H1 (cell line): ENCODE measurements at regions not wholly inside any gene's neighbourhood (a gene's known extent, or its start where the extent isn't known, plus 50 kb on each side); places are given as distances from the start of the nearest gene placed in this dataset.

ENCODE experiments used
- CTCF ChIA-PET: fragments of 300-600 bp; sonication (Branson Sonifier 250); formaldehyde crosslinking; loops from one replicate; lab custom pipeline; 2021; ENCODE audit not compliant: partially characterized antibody; lab: Charles Lee
- POLR2A ChIA-PET: fragments of 300-600 bp; sonication (Branson Sonifier 250); formaldehyde crosslinking; loops from one replicate; lab custom pipeline; 2021; ENCODE audit warnings: inconsistent platforms; ENCODE audit not compliant: partially characterized antibody; lab: Charles Lee
- DNase-seq, 2 experiments: peaks; one replicate each; pipeline versions ENCODE4 v3.0.0 to v3.0.0-alpha.2; 2010 to 2022; ENCODE audit warnings: low spot score in 2 of 2, low read depth in 1 of 2, mixed read lengths in 1 of 2
- FAIRE-seq: peaks from 2 replicates; lab custom pipeline; 2011; peaks lifted over from hg19 to GRCh38; lab: Jason Lieb, UNC
- H2AFZ ChIP-seq: 2 replicates; pipeline ENCODE4 v1.8.1; 2012; ENCODE audit warnings: low read length, inconsistent platforms
- H2AK5ac ChIP-seq: 2 replicates; pipeline ENCODE4 v1.6.1; 2013; ENCODE audit warnings: low read depth, low read length
- H2BK120ac ChIP-seq: replicated peaks from 2 replicates; pipeline ENCODE3; 2013; ENCODE audit warnings: low read depth, low read length, inconsistent platforms
- H2BK12ac ChIP-seq: 2 replicates; pipeline ENCODE4 v1.6.1; 2013; ENCODE audit warnings: low read depth, low read length
- H2BK15ac ChIP-seq: 2 replicates; pipeline ENCODE4 v1.6.1; 2013; ENCODE audit warnings: low read length
- H2BK20ac ChIP-seq: 2 replicates; pipeline ENCODE4 v1.6.1; 2013; ENCODE audit warnings: low read length
- H2BK5ac ChIP-seq: 2 replicates; pipeline ENCODE4 v1.6.1; 2013; ENCODE audit warnings: low read depth, low read length
- H3K14ac ChIP-seq: 2 replicates; pipeline ENCODE4 v1.6.1; 2013; ENCODE audit warnings: inconsistent platforms; ENCODE audit not compliant: insufficient read length
- H3K18ac ChIP-seq: 2 replicates; pipeline ENCODE4 v1.6.1; 2013; ENCODE audit warnings: low read length; ENCODE audit errors: extremely low read depth
- H3K23ac ChIP-seq: 2 replicates; pipeline ENCODE4 v1.6.1; 2013; ENCODE audit warnings: inconsistent platforms; ENCODE audit not compliant: insufficient read length
- H3K23me2 ChIP-seq: 2 replicates; pipeline ENCODE4 v1.6.1; 2013; ENCODE audit warnings: low read depth, low read length
- H3K27ac ChIP-seq: 2 replicates; pipeline ENCODE4 v1.6.1; 2011; ENCODE audit warnings: low read depth, low read length, inconsistent platforms
- H3K27me3 ChIP-seq, 4 experiments: replicated peaks in 1 of 4; 1 replicate in 1 of 4; 2 replicates in 3 of 4; pipeline versions ENCODE4 v1.6.1 to v1.8.1; 2011 to 2013; ENCODE audit warnings: low read length in 3 of 4, mild to moderate bottlenecking in 3 of 4, inconsistent platforms in 2 of 4, mixed read lengths in 2 of 4, moderate library complexity in 1 of 4; ENCODE audit not compliant: control insufficient read depth in 3 of 4, insufficient read depth in 3 of 4; ENCODE audit errors: extremely low read depth in 1 of 4
- H3K36me3 ChIP-seq, 4 experiments: 2 replicates each; pipeline versions ENCODE4 v1.6.1 to v1.8.1; 2011 to 2013; ENCODE audit warnings: mild to moderate bottlenecking in 4 of 4, low read length in 3 of 4, moderate library complexity in 2 of 4, control low read depth in 1 of 4, inconsistent platforms in 1 of 4; ENCODE audit not compliant: insufficient read depth in 4 of 4, control insufficient read depth in 2 of 4
- H3K4ac ChIP-seq: replicated peaks from 2 replicates; pipeline ENCODE3; 2013; ENCODE audit warnings: low read length, low read depth, mixed read lengths, inconsistent platforms; ENCODE audit not compliant: insufficient read length
- H3K4me1 ChIP-seq, 4 experiments: replicated peaks in 1 of 4; 1 replicate in 1 of 4; 2 replicates in 3 of 4; pipeline versions ENCODE4 v1.6.1 to v1.8.1; 2011 to 2013; ENCODE audit warnings: low read length in 3 of 4, inconsistent platforms in 2 of 4, mixed read lengths in 1 of 4; ENCODE audit not compliant: insufficient read depth in 4 of 4, control insufficient read depth in 3 of 4
- H3K4me2 ChIP-seq, 2 experiments: 2 replicates each; pipeline versions ENCODE4 v1.6.1 to v1.8.1; 2011 to 2013; ENCODE audit warnings: low read depth in 2 of 2, low read length in 2 of 2, control low read depth in 1 of 2, inconsistent platforms in 1 of 2, mild to moderate bottlenecking in 1 of 2; ENCODE audit not compliant: insufficient read depth in 1 of 2
- H3K4me3 ChIP-seq, 4 experiments: fragments of 200-600, 300-600 bp in 1 of 4; sonication (generic), shearing (Covaris generic), sonication (Bioruptor Twin) in 1 of 4; 2 replicates each; pipeline versions ENCODE4 v1.5.1 to v1.8.1; 2011 to 2016; ENCODE audit warnings: low read length in 4 of 4, low read depth in 3 of 4, control low read depth in 2 of 4, inconsistent platforms in 2 of 4, mild to moderate bottlenecking in 2 of 4, mixed read lengths in 1 of 4, moderate library complexity in 1 of 4; ENCODE audit not compliant: insufficient read depth in 2 of 4; ENCODE audit errors: extremely low read depth in 1 of 4
- H3K56ac ChIP-seq: replicated peaks from 2 replicates; pipeline ENCODE3; 2013; ENCODE audit warnings: low read depth, mild to moderate bottlenecking, mixed read lengths, low read length, inconsistent platforms; ENCODE audit not compliant: insufficient read length
- H3K79me1 ChIP-seq: 2 replicates; pipeline ENCODE4 v1.6.1; 2013; ENCODE audit warnings: low read depth, low read length, control low read depth
- H3K79me2 ChIP-seq, 2 experiments: 2 replicates each; pipeline versions ENCODE4 v1.6.1 to v1.8.1; 2012 to 2013; ENCODE audit warnings: low read length in 2 of 2, mild to moderate bottlenecking in 2 of 2, inconsistent platforms in 1 of 2; ENCODE audit not compliant: insufficient read depth in 2 of 2, control insufficient read depth in 1 of 2
- H3K9ac ChIP-seq, 4 experiments: replicated peaks in 1 of 4; 1 replicate in 1 of 4; 2 replicates in 3 of 4; pipeline versions ENCODE4 v1.6.1 to v1.8.1; 2011 to 2013; ENCODE audit warnings: low read depth in 3 of 4, low read length in 3 of 4, control low read depth in 2 of 4, mild to moderate bottlenecking in 2 of 4, moderate library complexity in 2 of 4, inconsistent platforms in 1 of 4; ENCODE audit errors: extremely low read depth in 1 of 4
- H3K9me3 ChIP-seq, 2 experiments: 2 replicates each; pipeline versions ENCODE4 v1.6.1 to v1.8.1; 2012 to 2013; ENCODE audit warnings: mild to moderate bottlenecking in 2 of 2, moderate library complexity in 2 of 2, control low read depth in 1 of 2, inconsistent platforms in 1 of 2, low read depth in 1 of 2, low read length in 1 of 2, mixed read lengths in 1 of 2; ENCODE audit not compliant: insufficient read depth in 2 of 2
- H4K20me1 ChIP-seq, 2 experiments: replicated peaks in 1 of 2; 2 replicates each; pipeline versions ENCODE3 to v1.8.1; 2011 to 2013; ENCODE audit warnings: inconsistent platforms in 2 of 2, low read length in 2 of 2, mild to moderate bottlenecking in 1 of 2; ENCODE audit not compliant: insufficient read depth in 2 of 2, control insufficient read depth in 1 of 2
- H4K5ac ChIP-seq: 2 replicates; pipeline ENCODE4 v1.6.1; 2013; ENCODE audit warnings: low read length, low read depth, mixed read lengths, inconsistent platforms; ENCODE audit not compliant: insufficient read length
- H4K8ac ChIP-seq: 2 replicates; pipeline ENCODE4 v1.8.0; 2013; ENCODE audit warnings: mild to moderate bottlenecking, moderate library complexity, low read length, inconsistent platforms; ENCODE audit not compliant: insufficient read depth; ENCODE audit errors: extremely low read depth
- H4K91ac ChIP-seq: replicated peaks from 2 replicates; pipeline ENCODE3; 2013; ENCODE audit warnings: low read length, mixed read lengths, inconsistent platforms; ENCODE audit not compliant: insufficient read length
- CHD1 ChIP-seq: IDR thresholded peaks from 2 replicates; pipeline ENCODE4 v1.6.1; 2012; ENCODE audit warnings: low read depth, low read length, improper control_type of control experiment
- CHD2 ChIP-seq: IDR thresholded peaks from 2 replicates; pipeline ENCODE4 v1.6.1; 2012; ENCODE audit warnings: low read length, improper control_type of control experiment
- MAX ChIP-seq: IDR thresholded peaks from 2 replicates; pipeline ENCODE4 v1.6.1; 2012; ENCODE audit warnings: inconsistent platforms
- NANOG ChIP-seq: IDR thresholded peaks from 2 replicates; pipeline ENCODE4 v1.6.1; 2011; ENCODE audit warnings: low read length, low read depth, mild to moderate bottlenecking, inconsistent platforms; ENCODE audit not compliant: insufficient read depth, poor library complexity, severe bottlenecking
- RXRA ChIP-seq: IDR thresholded peaks from 2 replicates; pipeline ENCODE4 v1.6.1; 2011; ENCODE audit warnings: low read depth, mild to moderate bottlenecking, low read length, moderate library complexity; ENCODE audit not compliant: insufficient read depth
- SP2 ChIP-seq: IDR thresholded peaks from 2 replicates; pipeline ENCODE4 v1.6.1; 2012; ENCODE audit warnings: mild to moderate bottlenecking, low read length, inconsistent platforms
- WGBS, 2 experiments: shearing (Covaris generic) in 1 of 2; methylation state at CpG; one replicate each; pipeline versions ENCODE4 v1.1.6 to v1.1.7; 2013 to 2015; ENCODE audit warnings: low lambda C conversion rate in 2 of 2, mixed read lengths in 2 of 2, inconsistent platforms in 1 of 2, low coverage in 1 of 2, missing lambda C conversion rate in 1 of 2; ENCODE audit not compliant: insufficient replicate concordance in 2 of 2, insufficient coverage in 1 of 2, insufficient read length in 1 of 2; ENCODE audit errors: extremely low coverage in 1 of 2, missing lambda C conversion rate in 1 of 2; 5-methylcytosine and 5-hydroxymethylcytosine counted together
- TF ChIP-seq, protein P1 (sequence below): IDR thresholded peaks from 2 replicates; pipeline ENCODE4 v1.6.1; 2011; ENCODE audit warnings: low read length, improper control_type of control experiment

DNA sequence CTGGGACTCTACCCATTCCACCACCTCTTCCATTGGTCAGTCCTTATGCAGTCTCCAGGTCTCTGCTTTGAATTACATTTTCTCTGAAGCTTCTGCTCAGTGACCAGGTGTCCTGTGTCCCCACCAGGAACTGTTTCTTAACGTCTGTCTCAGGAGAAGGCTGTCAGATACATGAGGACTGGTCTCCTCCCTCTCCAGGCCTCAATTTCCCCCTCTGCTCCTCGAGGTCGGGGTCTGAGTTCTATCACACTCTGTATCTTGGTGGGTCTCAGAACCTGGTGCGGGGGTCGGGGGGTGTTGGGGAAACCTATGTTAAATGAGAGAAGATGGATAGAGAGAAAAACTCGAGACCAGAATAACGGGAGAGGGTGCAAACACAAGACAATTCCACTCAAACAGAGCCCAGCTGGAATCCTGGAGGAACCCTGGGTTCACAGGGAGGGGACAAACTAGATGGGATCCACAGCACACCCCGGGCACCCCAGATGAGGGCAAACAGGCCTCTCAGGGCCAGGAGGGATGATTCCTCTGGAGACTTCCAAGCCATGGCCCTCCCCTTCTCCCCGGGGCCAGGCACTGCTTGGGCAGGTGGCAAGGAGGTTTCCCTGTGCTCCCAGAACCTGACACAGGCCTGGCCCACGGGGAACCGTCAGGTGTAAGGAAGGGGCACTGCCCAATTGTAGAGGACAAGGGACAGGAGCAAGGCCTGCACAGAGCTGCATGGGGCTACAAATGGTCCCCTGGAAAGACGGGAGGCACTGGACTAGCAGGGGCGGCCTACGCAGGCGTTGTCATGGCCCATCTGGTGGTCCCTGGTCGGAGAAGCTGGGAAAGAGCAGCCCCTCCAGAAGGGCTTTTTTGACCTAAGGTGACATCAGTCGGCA is 313.2 kb upstream of the DIO3 start:
- Histone ChIP-seq H3K4me2 (no peak overlapping the region), H3K9me3 (no peaks in the 10 kb centered on the region; a peak in 1 of 4 replicates), H3K18ac (no peak overlapping the region), H2BK120ac (no peak overlapping the region), H2BK12ac (no peak overlapping the region), H3K4ac (no peak overlapping the region), H4K8ac (no peak overlapping the region), H2BK15ac (no peak overlapping the region), H3K79me1 (no peaks in the 10 kb centered on the region), H3K14ac (no peak overlapping the region), H2AK5ac (no peak overlapping the region), H2AFZ (no peak overlapping the region), H3K36me3 (no peaks in the 10 kb centered on the region), H4K20me1 (no peaks in the 10 kb centered on the region), H3K27ac (no peak overlapping the region), H3K27me3 (no peaks in the 10 kb centered on the region; a peak in 1 of 7 replicates), H2BK20ac (no peak overlapping the region), H3K4me3 (no peak overlapping the region), H3K79me2 (no peaks in the 10 kb centered on the region), H4K5ac (no peak overlapping the region), H4K91ac (no peak overlapping the region), H3K9ac (no peak overlapping the region), H3K23me2 (peaks cover 12% of the 10 kb centered on the region; the same call in 1 of the 2 replicates), H3K56ac (no peak overlapping the region), H3K23ac (no peak overlapping the region), H3K4me1 (peaks cover 0 to under 1% (median 0%) of the 10 kb centered on the region in 4 experiments; a peak in 1 of 7 replicates), H2BK5ac (no peak overlapping the region)
- FAIRE-seq (no peak), DNase-seq (no peak)
- CTCF ChIA-PET: no interaction called here
- 92% methylated on average over 14 of the region's 17 CpGs; no CpG with 5 or more reads in 1 of the 2 experiments for WGBS, 2 experiments
- POLR2A ChIA-PET: no interaction called here
- TF ChIP-seq, protein P1, sequence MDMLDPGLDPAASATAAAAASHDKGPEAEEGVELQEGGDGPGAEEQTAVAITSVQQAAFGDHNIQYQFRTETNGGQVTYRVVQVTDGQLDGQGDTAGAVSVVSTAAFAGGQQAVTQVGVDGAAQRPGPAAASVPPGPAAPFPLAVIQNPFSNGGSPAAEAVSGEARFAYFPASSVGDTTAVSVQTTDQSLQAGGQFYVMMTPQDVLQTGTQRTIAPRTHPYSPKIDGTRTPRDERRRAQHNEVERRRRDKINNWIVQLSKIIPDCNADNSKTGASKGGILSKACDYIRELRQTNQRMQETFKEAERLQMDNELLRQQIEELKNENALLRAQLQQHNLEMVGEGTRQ: no peak
- TF ChIP-seq MAX (no peak), NANOG (no peak), CHD1 (no peak), RXRA (no peak), SP2 (no peak), CHD2 (no peak)
